GM12875 (cell line): ENCODE measurements at regions not wholly inside any gene's neighbourhood (a gene's known extent, or its start where the extent isn't known, plus 50 kb on each side); places are given as distances from the start of the nearest gene placed in this dataset.
A peak's percentile ranks its signal among the peaks of the same experiment; 100 is the strongest.

Experiments
- H3K4me3 ChIP-seq: one replicate; pipeline ENCODE4 v1.5.1; 2011; ENCODE audit warnings: low read depth, low read length, control low read depth
- TF ChIP-seq, protein P1 (sequence below): IDR thresholded peaks from 2 replicates; pipeline ENCODE4 v1.5.1; 2011; ENCODE audit warnings: low read depth, mild to moderate bottlenecking, control low read depth, inconsistent platforms, low read length, moderate library complexity, borderline replicate concordance; ENCODE audit not compliant: insufficient read depth

DNA sequence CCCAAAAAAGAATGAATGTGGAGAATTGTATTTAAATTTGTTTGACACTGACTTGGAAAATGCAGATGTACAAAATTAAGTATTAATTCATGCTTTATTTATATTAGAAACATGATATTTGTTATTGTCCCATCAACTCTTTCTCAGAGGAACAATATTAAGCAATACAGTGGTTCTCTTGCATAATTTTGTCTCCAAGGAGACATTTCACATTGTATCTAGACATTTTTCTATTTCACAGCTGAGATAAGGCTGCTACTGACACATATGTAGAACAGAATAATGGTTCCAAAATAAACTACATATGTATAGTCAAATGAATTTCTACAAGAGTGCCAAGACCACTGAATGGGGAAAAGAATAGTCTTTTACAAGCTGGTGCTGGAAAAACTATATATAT lies 427.9 kb upstream of the SPANXN1 start:
- no peak overlapping the region for H3K4me3 ChIP-seq
- TF ChIP-seq, protein P1, sequence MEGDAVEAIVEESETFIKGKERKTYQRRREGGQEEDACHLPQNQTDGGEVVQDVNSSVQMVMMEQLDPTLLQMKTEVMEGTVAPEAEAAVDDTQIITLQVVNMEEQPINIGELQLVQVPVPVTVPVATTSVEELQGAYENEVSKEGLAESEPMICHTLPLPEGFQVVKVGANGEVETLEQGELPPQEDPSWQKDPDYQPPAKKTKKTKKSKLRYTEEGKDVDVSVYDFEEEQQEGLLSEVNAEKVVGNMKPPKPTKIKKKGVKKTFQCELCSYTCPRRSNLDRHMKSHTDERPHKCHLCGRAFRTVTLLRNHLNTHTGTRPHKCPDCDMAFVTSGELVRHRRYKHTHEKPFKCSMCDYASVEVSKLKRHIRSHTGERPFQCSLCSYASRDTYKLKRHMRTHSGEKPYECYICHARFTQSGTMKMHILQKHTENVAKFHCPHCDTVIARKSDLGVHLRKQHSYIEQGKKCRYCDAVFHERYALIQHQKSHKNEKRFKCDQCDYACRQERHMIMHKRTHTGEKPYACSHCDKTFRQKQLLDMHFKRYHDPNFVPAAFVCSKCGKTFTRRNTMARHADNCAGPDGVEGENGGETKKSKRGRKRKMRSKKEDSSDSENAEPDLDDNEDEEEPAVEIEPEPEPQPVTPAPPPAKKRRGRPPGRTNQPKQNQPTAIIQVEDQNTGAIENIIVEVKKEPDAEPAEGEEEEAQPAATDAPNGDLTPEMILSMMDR = no peak

DNA sequence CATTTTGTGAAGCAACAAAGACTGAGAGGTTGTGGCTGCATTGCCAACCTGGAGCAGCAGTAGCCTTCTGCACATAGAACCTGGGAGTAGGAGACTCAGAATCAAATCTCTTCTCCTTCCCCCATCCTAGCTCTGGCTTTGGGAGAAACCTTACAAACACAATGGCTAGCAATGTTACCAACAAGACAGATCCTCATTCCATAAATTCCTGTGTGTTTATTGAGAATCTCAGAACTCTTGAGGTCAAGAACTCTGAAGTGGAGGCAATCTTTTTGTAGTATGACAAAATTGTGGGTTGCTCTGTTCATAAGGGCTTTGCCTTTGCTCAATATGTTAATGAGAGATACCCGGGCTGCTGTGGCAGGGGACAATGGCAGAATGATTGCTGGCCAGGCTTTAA lies 406.7 kb upstream of the SPANXN1 start:
- TF ChIP-seq, protein P1 = no peak
- no peak overlapping the region for H3K4me3 ChIP-seq

DNA sequence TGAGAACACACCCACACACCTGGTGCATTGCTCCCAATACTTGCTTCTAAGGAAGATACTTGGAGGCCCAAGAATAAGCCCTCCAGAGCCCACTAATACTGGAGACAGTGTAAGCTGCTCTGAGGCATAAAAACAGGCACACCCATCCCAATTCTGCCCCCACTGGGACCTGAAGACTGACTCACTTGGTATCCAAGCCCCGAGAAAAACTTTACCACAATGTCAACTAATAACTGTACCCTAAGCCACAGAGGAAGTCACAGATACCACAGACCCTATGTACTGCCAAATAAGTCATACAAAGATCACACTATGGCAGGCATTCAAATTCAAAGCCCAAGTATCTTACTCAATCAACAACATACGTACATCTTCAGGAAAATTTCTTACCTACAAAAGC lies 398.2 kb upstream of the SPANXN1 start:
- TF ChIP-seq, protein P1 = no peak

DNA sequence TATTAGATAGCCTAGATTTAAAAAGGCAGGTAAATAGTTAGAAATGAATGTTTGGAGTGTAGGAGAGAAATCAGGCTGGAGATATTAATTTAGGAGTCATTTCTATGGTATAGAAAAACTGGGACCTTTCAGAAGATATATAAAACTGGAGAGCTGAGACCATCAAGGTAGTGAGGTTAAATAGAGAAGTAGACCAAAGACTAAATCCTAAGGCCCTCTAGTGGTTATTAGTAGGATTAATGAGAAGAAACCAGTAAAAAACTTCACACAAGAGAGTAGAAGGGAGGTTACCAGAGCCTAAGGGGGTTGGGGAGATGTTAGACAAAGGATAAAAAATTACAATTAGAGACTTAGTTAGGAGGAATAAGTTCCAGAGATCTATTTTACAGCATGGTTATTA lies 351.0 kb upstream of the SPANXN1 start:
- H3K4me3 ChIP-seq = no peak overlapping the region
- TF ChIP-seq, protein P1 = peak; percentile 6; the same call in 1 of the 2 replicates

More for the DNA sequence above, 398.2 kb upstream of the SPANXN1 start:
- no peak overlapping the region for H3K4me3 ChIP-seq

DNA sequence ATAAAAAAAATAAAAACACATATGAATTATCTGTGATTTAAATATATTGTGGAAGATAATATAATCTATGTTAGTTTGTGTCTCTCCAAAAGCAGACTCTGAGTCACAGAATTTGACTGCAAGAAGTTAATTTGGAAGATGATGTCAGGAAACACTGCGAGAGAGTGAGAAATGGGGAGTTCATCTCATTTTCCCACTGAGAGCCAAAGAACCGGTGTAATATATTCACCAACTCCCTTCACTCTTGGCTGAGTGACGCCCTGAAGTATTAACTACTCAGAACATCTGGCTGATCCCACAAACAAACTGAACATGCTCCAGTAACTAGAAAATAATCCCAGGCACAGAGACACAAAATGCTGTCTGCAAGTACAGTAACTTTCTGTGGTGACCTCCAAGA lies 345.8 kb upstream of the SPANXN1 start:
- TF ChIP-seq, protein P1 = no peak
- no peak overlapping the region for H3K4me3 ChIP-seq

DNA sequence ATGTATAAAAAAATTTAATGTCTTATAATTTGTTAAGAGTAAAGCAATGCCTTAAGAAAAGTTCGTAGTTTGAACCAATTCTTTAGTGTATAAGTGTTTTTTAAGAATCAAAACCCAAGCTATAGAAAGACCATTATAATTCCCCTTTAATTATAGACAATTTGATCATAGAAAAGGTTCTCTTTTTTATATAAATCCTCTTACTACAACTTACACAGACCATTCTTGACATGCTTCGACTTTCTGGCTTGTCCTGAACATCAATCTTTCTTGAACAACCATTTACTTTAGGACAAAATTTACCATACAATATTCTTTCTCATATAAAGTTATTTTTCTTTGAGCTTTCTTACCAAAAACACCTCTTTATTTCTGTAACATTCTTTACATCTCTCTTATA lies 330.5 kb upstream of the SPANXN1 start:
- no peak overlapping the region for H3K4me3 ChIP-seq
- TF ChIP-seq, protein P1 = no peak

DNA sequence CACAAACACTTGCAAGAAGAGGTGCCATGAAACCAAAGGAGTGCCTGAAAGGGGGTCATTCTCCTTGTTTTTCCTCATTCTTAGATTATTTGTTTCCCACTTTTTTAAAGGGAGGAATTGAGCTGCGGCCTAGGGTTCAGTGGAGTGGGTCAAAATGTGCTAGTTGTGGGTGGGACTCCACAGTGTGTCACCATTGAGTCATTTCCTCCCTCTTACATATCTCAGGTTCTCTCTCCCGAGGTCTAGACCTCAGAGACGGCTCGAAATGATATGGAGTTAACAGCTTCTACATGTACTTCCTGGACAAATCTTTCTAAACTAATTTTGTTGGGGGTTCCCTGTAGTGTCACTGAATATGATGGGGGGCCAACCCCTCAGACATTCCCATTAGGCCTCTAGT lies 328.4 kb upstream of the SPANXN1 start:
- TF ChIP-seq, protein P1 = no peak
- H3K4me3 ChIP-seq = no peak overlapping the region
